K562 (cell line): ENCODE measurements at regions not wholly inside any gene's neighbourhood (a gene's known extent, or its start where the extent isn't known, plus 50 kb on each side); places are given as distances from the start of the nearest gene placed in this dataset.
A peak's percentile ranks its signal among the peaks of the same experiment; 100 is the strongest.

ENCODE experiments used
- ATAC-seq: fragments of 200-7000 bp; cut with Tn5 transposase; 3 replicates; pipeline ENCODE4 v1.9.1; 2020; ENCODE audit warnings: moderate library complexity
- BruUV-seq: library from RNA; stranded (reverse); fragments of 400-500 nt; replicated peaks from 2 replicates; lab custom pipeline; 2021; lab: Mats Ljungman, UMichigan
- CTCF ChIA-PET: fragments of 300-600 bp; formaldehyde crosslinking; extraction: SDS; loops from one replicate; lab custom pipeline; 2021; ENCODE audit warnings: low intra/inter-chr PET ratio; lab: Yijun Ruan, JAX
- POLR2A ChIA-PET: fragments of 300-600, 350-650 bp; sonication (Branson Sonifier 250); formaldehyde crosslinking; extraction: SDS; loops from one replicate; lab custom pipeline; 2021; ENCODE audit warnings: antibody characterized with exemption, inconsistent platforms; lab: Yijun Ruan, JAX
- DNase-seq, 4 experiments: peaks; one replicate each; pipeline versions ENCODE4 v3.0.0 to v3.0.0-alpha.2; 2011 to 2018; ENCODE audit warnings: low spot score in 3 of 4, mixed read lengths in 3 of 4; ENCODE audit errors: extremely low read depth in 1 of 4
- FAIRE-seq: peaks from 2 replicates; lab custom pipeline; 2011; peaks lifted over from hg19 to GRCh38; lab: Jason Lieb, UNC
- H2AFZ ChIP-seq: 2 replicates; pipeline ENCODE4 v1.6.0; 2011; ENCODE audit warnings: low read depth, low read length, control low read depth, inconsistent platforms
- H3K27ac ChIP-seq: fragments of 200-600 bp; 3 replicates; pipeline ENCODE4 v1.8.0; 2011; ENCODE audit warnings: low read depth, mild to moderate bottlenecking, control low read depth, inconsistent platforms, low read length, moderate library complexity, mixed read lengths; ENCODE audit errors: extremely low read depth
- H3K27me3 ChIP-seq, 2 experiments: fragments of 300-600 bp in 1 of 2; 2 replicates in 1 of 2; 3 replicates in 1 of 2; pipeline versions ENCODE4 v1.6.0 to v1.8.0; 2011; ENCODE audit warnings: inconsistent platforms in 2 of 2, low read length in 2 of 2, mild to moderate bottlenecking in 1 of 2, mixed read lengths in 1 of 2, moderate library complexity in 1 of 2; ENCODE audit not compliant: control insufficient read depth in 2 of 2, insufficient read depth in 2 of 2
- H3K36me3 ChIP-seq: fragments of 300-600 bp; 3 replicates; pipeline ENCODE4 v1.8.0; 2011; ENCODE audit warnings: mild to moderate bottlenecking, low read length, inconsistent platforms; ENCODE audit not compliant: control insufficient read depth, insufficient read depth
- H3K4me1 ChIP-seq, 2 experiments: fragments of 200-600 bp in 1 of 2; replicated peaks in 1 of 2; 2 replicates in 1 of 2; 3 replicates in 1 of 2; pipeline versions ENCODE4 v1.5.1 to v1.8.0; 2011; ENCODE audit warnings: inconsistent platforms in 2 of 2, low read length in 2 of 2, mild to moderate bottlenecking in 1 of 2, mixed read lengths in 1 of 2, moderate library complexity in 1 of 2; ENCODE audit not compliant: control insufficient read depth in 2 of 2, insufficient read depth in 2 of 2
- H3K4me2 ChIP-seq: 2 replicates; pipeline ENCODE4 v1.6.1; 2011; ENCODE audit warnings: low read length, control low read depth, inconsistent platforms, mixed read lengths; ENCODE audit not compliant: insufficient read depth
- H3K4me3 ChIP-seq: fragments of 200-600 bp; sonication (generic), shearing (Covaris generic); 2 replicates; pipeline ENCODE4 v1.5.1; 2016; ENCODE audit warnings: control low read depth, inconsistent platforms
- H3K79me2 ChIP-seq: fragments of 200-600 bp; 3 replicates; pipeline ENCODE4 v1.8.0; 2011; ENCODE audit warnings: low read length, inconsistent platforms; ENCODE audit not compliant: control insufficient read depth, insufficient read depth
- H3K9ac ChIP-seq, 2 experiments: 2 replicates each; pipeline versions ENCODE4 v1.6.0 to v1.6.1; 2011; ENCODE audit warnings: low read depth in 2 of 2, low read length in 2 of 2, control low read depth in 1 of 2, inconsistent platforms in 1 of 2, mild to moderate bottlenecking in 1 of 2, mixed read lengths in 1 of 2; ENCODE audit not compliant: insufficient read depth in 1 of 2
- H3K9me1 ChIP-seq: one replicate; pipeline ENCODE4 v1.6.0; 2011; ENCODE audit warnings: inconsistent platforms, mild to moderate bottlenecking, low read length, moderate library complexity; ENCODE audit not compliant: control insufficient read depth, insufficient read depth
- H3K9me3 ChIP-seq: replicated peaks from 2 replicates; pipeline ENCODE4 v1.5.1; 2011; ENCODE audit warnings: low read depth, low read length, inconsistent platforms; ENCODE audit not compliant: control insufficient read depth, insufficient read depth
- H4K20me1 ChIP-seq: replicated peaks from 2 replicates; pipeline ENCODE4 v1.6.1; 2011; ENCODE audit warnings: low read length, inconsistent platforms, mixed read lengths; ENCODE audit not compliant: control insufficient read depth, insufficient read depth
- CEBPB ChIP-seq: fragments of 450-650 bp; IDR thresholded peaks from 2 replicates; pipeline ENCODE4 v1.6.1; 2016; ENCODE audit warnings: missing genetic modification characterization, missing compliant biosample characterization
- ESRRB ChIP-seq: fragments of 250-450 bp; sonication (Bioruptor Pico); IDR thresholded peaks from 2 replicates; pipeline ENCODE4 v1.5.0; 2020; ENCODE audit warnings: mild to moderate bottlenecking, moderate library complexity, borderline replicate concordance
- NCOA2 ChIP-seq, 2 experiments: fragments of 450-650 bp; IDR thresholded peaks; 2 replicates each; pipeline ENCODE4 v1.6.1; 2018; ENCODE audit warnings: mild to moderate bottlenecking in 2 of 2, moderate library complexity in 1 of 2; ENCODE audit not compliant: partially characterized antibody in 2 of 2
- NCOA4 ChIP-seq: fragments of 450-650 bp; IDR thresholded peaks from 2 replicates; pipeline ENCODE4 v1.6.1; 2018; ENCODE audit warnings: mild to moderate bottlenecking; ENCODE audit not compliant: partially characterized antibody
- RBM39 ChIP-seq: fragments of 200-400 bp; formaldehyde crosslinking; optimal IDR thresholded peaks from 2 replicates; pipeline ENCODE3; 2018; ENCODE audit warnings: low read depth, low read length
- SIX5 ChIP-seq, 2 experiments: IDR thresholded peaks; 2 replicates each; pipeline ENCODE4 v1.6.1; 2011; ENCODE audit warnings: low read length in 2 of 2, borderline replicate concordance in 1 of 2, low read depth in 1 of 2, mild to moderate bottlenecking in 1 of 2, moderate library complexity in 1 of 2; ENCODE audit not compliant: insufficient read depth in 1 of 2
- TCF7 ChIP-seq: sonication (generic); IDR thresholded peaks from 2 replicates; pipeline ENCODE4 v1.6.1; 2016; ENCODE audit warnings: antibody characterized with exemption, borderline replicate concordance
- WGBS: fragments of 100-300 bp; shearing (Covaris generic); methylation state at CpG from one replicate; pipeline ENCODE4 v1.1.6; 2016; ENCODE audit warnings: low coverage, mixed read lengths; ENCODE audit not compliant: insufficient coverage; ENCODE audit errors: missing lambda C conversion rate; 5-methylcytosine and 5-hydroxymethylcytosine counted together
- in situ Hi-C: fragments of 300-500 bp; cut with MboI; formaldehyde crosslinking; loops from 4 replicates; pipeline ENCODE4 v1.15.0; 2018; ENCODE audit warnings: inconsistent platforms, mixed read lengths
- intact Hi-C: fragments of 100-400 bp; cut with micrococcal nuclease; formaldehyde crosslinking; loops from 2 replicates; pipeline ENCODE4 v1.14.2; 2022
- TF ChIP-seq, protein P1 (sequence below): fragments of 250-450 bp; sonication (Bioruptor Pico); IDR thresholded peaks from 2 replicates; pipeline ENCODE4 v1.5.0; 2020; ENCODE audit warnings: mild to moderate bottlenecking, borderline replicate concordance
- TF ChIP-seq, protein P2 (sequence below): fragments of 450-650 bp; IDR thresholded peaks from 2 replicates; pipeline ENCODE4 v1.6.1; 2016; ENCODE audit warnings: antibody characterized with exemption

DNA sequence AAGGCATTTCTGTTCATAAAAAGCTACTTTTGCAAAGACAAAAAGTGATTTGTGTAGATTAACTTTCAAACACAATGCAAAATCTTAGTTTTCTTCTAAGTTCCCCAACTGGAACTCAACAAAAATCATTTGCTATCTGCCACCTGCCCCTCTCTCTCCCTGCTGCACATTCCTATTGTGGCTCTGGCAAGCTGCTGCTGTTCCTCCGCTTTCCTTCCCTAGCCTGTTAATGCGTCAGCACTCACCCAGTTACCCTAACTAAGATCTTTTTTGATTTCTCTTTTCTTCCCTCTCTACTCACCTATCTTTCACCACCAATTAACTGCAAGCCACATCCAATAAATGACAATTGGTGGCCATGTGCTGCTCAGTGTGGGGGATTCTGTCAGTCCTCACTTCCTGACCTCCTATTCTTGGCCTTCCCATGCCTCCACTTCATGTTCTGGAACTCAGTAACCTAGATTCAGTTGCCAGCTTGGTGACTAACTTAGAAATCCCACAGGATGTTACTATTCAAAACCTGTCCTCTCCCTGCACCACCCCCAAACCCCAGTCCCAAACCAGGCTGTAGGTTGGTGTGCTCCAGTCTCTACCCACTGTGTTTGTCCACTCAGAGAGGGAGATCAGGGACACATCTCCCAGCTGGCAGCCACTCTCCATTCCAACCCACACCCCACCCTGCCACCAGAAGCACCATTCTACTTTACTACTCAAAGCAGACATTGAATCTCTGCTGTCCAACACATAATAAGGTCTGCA lies 140.2 kb upstream of the CTTNBP2 start:
- Histone ChIP-seq H3K9ac (no peak overlapping the region), H3K4me2 (no peak overlapping the region), H3K4me3 (no peak overlapping the region), H3K36me3 (no peaks in the 10 kb centered on the region), H2AFZ (no peak overlapping the region), H3K9me1 (no peaks in the 10 kb centered on the region), H4K20me1 (no peaks in the 10 kb centered on the region), H3K27ac (no peak overlapping the region), H3K4me1 (no peaks in the 10 kb centered on the region), H3K9me3 (no peaks in the 10 kb centered on the region), H3K27me3 (no peaks in the 10 kb centered on the region), H3K79me2 (no peaks in the 10 kb centered on the region)
- FAIRE-seq (no peak), ATAC-seq (no peak), DNase-seq (no peak)
- BruUV-seq, result no TSS peak
- CTCF ChIA-PET, result no interaction called here
- in situ Hi-C loops (no loop called here), intact Hi-C loops (no loop called here)
- TF ChIP-seq RBM39 (no peak), ESRRB (CRISPR knock-in tag) (no peak), TCF7 (no peak), NCOA2 (IDR thresholded peaks at IDR 0.05; ENCODE audit: partially characterized antibody in 2 of 2) (no peak)
- POLR2A ChIA-PET, result no interaction called here
- WGBS, result 3% methylated on average over 2 of the region's 2 CpGs

DNA sequence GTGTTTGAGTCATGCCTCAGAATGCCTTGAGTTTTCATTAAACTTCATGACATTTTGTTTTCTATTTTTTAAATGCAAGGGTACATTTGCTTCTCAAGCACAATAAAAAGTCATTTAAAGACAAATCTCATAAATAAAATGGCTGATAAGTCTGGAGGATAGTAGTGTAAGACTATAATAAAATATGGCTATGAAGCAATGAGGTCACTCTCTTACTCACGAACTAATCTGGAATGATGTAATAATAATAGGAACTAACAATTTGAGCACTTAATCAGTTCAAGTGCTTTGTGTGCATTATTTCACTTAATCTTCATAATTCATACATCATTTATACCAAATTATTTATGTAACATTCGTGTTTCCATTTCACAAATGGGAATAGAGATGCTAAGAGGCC lies 149.3 kb upstream of the CTTNBP2 start:
- H3K9ac ChIP-seq, result no peak overlapping the region
- no peaks in the 10 kb centered on the region for H3K9me1 ChIP-seq
- no peaks in the 10 kb centered on the region for H4K20me1 ChIP-seq
- ChIA-PET CTCF (no interaction called here), POLR2A (interaction anchor here (1.3 kb wide), 1 partner anchor 12 kb away, joined by 3 read pairs; no protein-coding TSS in a partner anchor)
- no peaks in the 10 kb centered on the region for H3K27me3 ChIP-seq
- TF ChIP-seq SIX5 (IDR thresholded peaks at IDR 0.05; ENCODE audit: borderline replicate concordance in 1 of 2, insufficient read depth in 1 of 2, low read depth in 1 of 2, low read length in 2 of 2) (no peak), CEBPB (tag) (peak; percentile 8; the same call in 1 of the 2 replicates), NCOA4 (no peak)
- TF ChIP-seq, protein P1, sequence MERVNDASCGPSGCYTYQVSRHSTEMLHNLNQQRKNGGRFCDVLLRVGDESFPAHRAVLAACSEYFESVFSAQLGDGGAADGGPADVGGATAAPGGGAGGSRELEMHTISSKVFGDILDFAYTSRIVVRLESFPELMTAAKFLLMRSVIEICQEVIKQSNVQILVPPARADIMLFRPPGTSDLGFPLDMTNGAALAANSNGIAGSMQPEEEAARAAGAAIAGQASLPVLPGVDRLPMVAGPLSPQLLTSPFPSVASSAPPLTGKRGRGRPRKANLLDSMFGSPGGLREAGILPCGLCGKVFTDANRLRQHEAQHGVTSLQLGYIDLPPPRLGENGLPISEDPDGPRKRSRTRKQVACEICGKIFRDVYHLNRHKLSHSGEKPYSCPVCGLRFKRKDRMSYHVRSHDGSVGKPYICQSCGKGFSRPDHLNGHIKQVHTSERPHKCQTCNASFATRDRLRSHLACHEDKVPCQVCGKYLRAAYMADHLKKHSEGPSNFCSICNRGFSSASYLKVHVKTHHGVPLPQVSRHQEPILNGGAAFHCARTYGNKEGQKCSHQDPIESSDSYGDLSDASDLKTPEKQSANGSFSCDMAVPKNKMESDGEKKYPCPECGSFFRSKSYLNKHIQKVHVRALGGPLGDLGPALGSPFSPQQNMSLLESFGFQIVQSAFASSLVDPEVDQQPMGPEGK (CRISPR knock-in tag), result no peak
- TF ChIP-seq, protein P2, sequence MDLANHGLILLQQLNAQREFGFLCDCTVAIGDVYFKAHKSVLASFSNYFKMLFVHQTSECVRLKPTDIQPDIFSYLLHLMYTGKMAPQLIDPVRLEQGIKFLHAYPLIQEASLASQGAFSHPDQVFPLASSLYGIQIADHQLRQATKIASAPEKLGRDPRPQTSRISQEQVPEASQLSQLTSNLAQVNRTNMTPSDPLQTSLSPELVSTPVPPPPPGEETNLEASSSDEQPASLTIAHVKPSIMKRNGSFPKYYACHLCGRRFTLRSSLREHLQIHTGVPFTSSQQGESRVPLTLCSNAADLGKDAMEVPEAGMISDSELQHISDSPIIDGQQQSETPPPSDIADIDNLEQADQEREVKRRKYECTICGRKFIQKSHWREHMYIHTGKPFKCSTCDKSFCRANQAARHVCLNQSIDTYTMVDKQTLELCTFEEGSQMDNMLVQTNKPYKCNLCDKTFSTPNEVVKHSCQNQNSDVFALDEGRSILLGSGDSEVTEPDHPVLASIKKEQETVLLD, result no peak
- H2AFZ ChIP-seq, result no peak overlapping the region
- H3K4me2 ChIP-seq, result no peak overlapping the region
- in situ Hi-C loops (no loop called here), intact Hi-C loops (no loop called here)
- no peak overlapping the region for H3K27ac ChIP-seq
- H3K4me3 ChIP-seq, result no peak overlapping the region
- no peak for FAIRE-seq
- no peaks in the 10 kb centered on the region for H3K9me3 ChIP-seq
- ATAC-seq, result no peak
- no TSS peak for BruUV-seq
- no peak for DNase-seq
- 2% methylated on average over 2 of the region's 2 CpGs for WGBS
- H3K36me3 ChIP-seq, result no peaks in the 10 kb centered on the region
- no peaks in the 10 kb centered on the region for H3K79me2 ChIP-seq
- no peaks in the 10 kb centered on the region for H3K4me1 ChIP-seq
